ENCODE measurements at regions not wholly inside any gene's neighbourhood (a gene's known extent, or its start where the extent isn't known, plus 50 kb on each side); places are given as distances from the start of the nearest gene placed in this dataset.

- no peaks in the 10 kb centered on the region for H3F3A ChIP-seq (ENCODE audit: low read depth)
- H4K20me1 ChIP-seq (ENCODE audit: low read depth): no peaks in the 10 kb centered on the region
- no peak overlapping the region for H3K27ac ChIP-seq
- H3K9ac ChIP-seq: no peak overlapping the region
- H3K36me3 ChIP-seq: no peaks in the 10 kb centered on the region
- Mint-ChIP-seq H3K36me3 (no peaks in the 10 kb centered on the region), H3K9me3 (peaks cover 9% of the 10 kb centered on the region), H3K4me3 (no peak overlapping the region), H3K27me3 (ENCODE audit: insufficient read depth, low read depth) (no peaks in the 10 kb centered on the region), H3K27ac (no peak overlapping the region), H3K4me1 (peaks cover 15% of the 10 kb centered on the region)
- no peaks in the 10 kb centered on the region for H3K9me3 ChIP-seq (ENCODE audit: low read depth)
- no peak overlapping the region for H3K4me3 ChIP-seq
- H3K4me2 ChIP-seq: no peak overlapping the region
- peaks cover 7% of the 10 kb centered on the region for H3K4me1 ChIP-seq
- peak; percentile 17 for DNase-seq (ENCODE audit: low spot score)
- H3K27me3 ChIP-seq: no peaks in the 10 kb centered on the region
- TF ChIP-seq EZH2 (IDR thresholded peaks at IDR 0.05): no peak
- TF ChIP-seq EZH2phosphoT487 (IDR thresholded peaks at IDR 0.05): no peak
- peak; percentile 22 for TF ChIP-seq CTCF (IDR thresholded peaks at IDR 0.05)
- H2AFZ ChIP-seq (replicated peaks): peak overlapping the region; percentile 55
- H3K79me2 ChIP-seq (ENCODE audit: low read depth): no peaks in the 10 kb centered on the region
These were observed 562.1 kb downstream of the TMX3 start for GRCh38 chr18:68152770-68153169.

DNA sequence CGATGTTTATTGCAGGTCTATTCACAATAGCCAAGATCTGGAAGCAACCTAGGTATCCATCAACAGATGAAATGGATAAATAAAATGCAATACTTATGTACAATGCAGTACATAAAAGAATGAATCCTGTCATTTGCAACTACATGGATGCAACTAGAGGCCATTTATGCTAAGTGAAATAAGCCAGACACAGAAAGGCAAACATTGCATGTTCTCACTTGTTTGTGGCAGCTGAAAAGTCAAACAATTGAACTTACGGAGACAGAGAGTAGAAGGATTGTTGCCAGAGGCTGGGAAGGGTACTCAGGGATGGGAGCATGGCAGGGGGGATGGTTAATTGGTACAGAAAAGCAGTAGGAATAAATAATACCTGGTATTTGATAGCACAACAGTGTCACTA lies 563.9 kb downstream of the TMX3 start:
- no peaks in the 10 kb centered on the region for H3K27me3 Mint-ChIP-seq (ENCODE audit: insufficient read depth, low read depth)
- no peaks in the 10 kb centered on the region for H3K36me3 Mint-ChIP-seq
- DNase-seq (ENCODE audit: low spot score): no peak
- no peaks in the 10 kb centered on the region for H3K36me3 ChIP-seq
- H3K9me3 Mint-ChIP-seq: no peaks in the 10 kb centered on the region
- H3K9me3 ChIP-seq (ENCODE audit: low read depth): no peaks in the 10 kb centered on the region
- H3K79me2 ChIP-seq (ENCODE audit: low read depth): no peaks in the 10 kb centered on the region
- H3K27me3 ChIP-seq: no peaks in the 10 kb centered on the region
- peaks cover 7% of the 10 kb centered on the region for H3K4me1 ChIP-seq
- peaks cover 17% of the 10 kb centered on the region for H3K4me1 Mint-ChIP-seq
- no peak overlapping the region for H3K4me2 ChIP-seq
- H3K27ac ChIP-seq: no peak overlapping the region
- H3K9ac ChIP-seq: no peak overlapping the region
- H2AFZ ChIP-seq (replicated peaks): no peak overlapping the region
- H3F3A ChIP-seq (ENCODE audit: low read depth): no peaks in the 10 kb centered on the region
- H3K27ac Mint-ChIP-seq: no peak overlapping the region
- H3K4me3 Mint-ChIP-seq: no peak overlapping the region
- no peak for TF ChIP-seq EZH2phosphoT487 (IDR thresholded peaks at IDR 0.05)
- TF ChIP-seq EZH2 (IDR thresholded peaks at IDR 0.05): no peak
- TF ChIP-seq CTCF (IDR thresholded peaks at IDR 0.05): no peak
- no peak overlapping the region for H3K4me3 ChIP-seq
- H4K20me1 ChIP-seq (ENCODE audit: low read depth): no peaks in the 10 kb centered on the region

DNA sequence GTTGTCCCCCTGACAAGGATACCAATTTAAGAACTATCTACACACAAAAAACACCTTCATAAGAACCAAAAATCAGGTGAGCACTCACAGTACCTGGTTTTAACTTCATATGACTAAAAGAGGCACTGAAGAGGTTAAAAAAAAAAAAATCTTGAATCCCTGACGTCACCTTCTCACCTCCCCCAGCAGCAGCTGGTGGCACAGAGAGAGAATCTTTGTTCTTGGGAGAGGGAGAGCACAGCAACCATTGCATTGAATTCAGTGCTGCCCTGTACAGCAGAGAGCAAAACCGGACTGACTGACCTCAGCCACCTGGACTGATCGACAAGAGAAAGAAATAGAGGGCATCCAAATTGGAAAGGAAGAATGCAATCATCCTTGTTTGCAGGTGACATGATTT lies 566.0 kb downstream of the TMX3 start:
- no peaks in the 10 kb centered on the region for H3K79me2 ChIP-seq (ENCODE audit: low read depth)
- peak; percentile 70 for DNase-seq (ENCODE audit: low spot score)
- H3K9me3 ChIP-seq (ENCODE audit: low read depth): no peaks in the 10 kb centered on the region
- H3K4me1 ChIP-seq: peaks cover 7% of the 10 kb centered on the region
- H3K36me3 ChIP-seq: no peaks in the 10 kb centered on the region
- no peak overlapping the region for H3K4me3 Mint-ChIP-seq
- no peaks in the 10 kb centered on the region for H3K27me3 ChIP-seq
- no peak overlapping the region for H3K9ac ChIP-seq
- H3K27ac Mint-ChIP-seq: peak overlapping the region; percentile 13
- peak overlapping the region; percentile 43 for H3K4me2 ChIP-seq
- H3K9me3 Mint-ChIP-seq: no peaks in the 10 kb centered on the region
- TF ChIP-seq CTCF (IDR thresholded peaks at IDR 0.05) (no peak), EZH2phosphoT487 (IDR thresholded peaks at IDR 0.05) (no peak), EZH2 (IDR thresholded peaks at IDR 0.05) (no peak)
- H3F3A ChIP-seq (ENCODE audit: low read depth): no peaks in the 10 kb centered on the region
- peak overlapping the region; percentile 44 for H2AFZ ChIP-seq (replicated peaks)
- no peaks in the 10 kb centered on the region for H3K27me3 Mint-ChIP-seq (ENCODE audit: insufficient read depth, low read depth)
- H3K27ac ChIP-seq: no peak overlapping the region
- H3K4me1 Mint-ChIP-seq: peaks cover 17% of the 10 kb centered on the region
- H3K36me3 Mint-ChIP-seq: no peaks in the 10 kb centered on the region
- no peak overlapping the region for H3K4me3 ChIP-seq
- H4K20me1 ChIP-seq (ENCODE audit: low read depth): no peaks in the 10 kb centered on the region
